Activated CD4-positive, alpha-beta memory T cell treated with anti-CD3 and anti-CD28 coated beads for 36 hours (primary cell): ENCODE measurements at regions not wholly inside any gene's neighbourhood (a gene's known extent, or its start where the extent isn't known, plus 50 kb on each side); places are given as distances from the start of the nearest gene placed in this dataset.

Experiments used
- CTCF ChIA-PET: fragments of 350-600 bp; sonication (Branson Sonifier 250); formaldehyde crosslinking; loops from one replicate; lab custom pipeline; 2021; ENCODE audit warnings: antibody characterized with exemption, inconsistent platforms; lab: Charles Lee
- POLR2A ChIA-PET: fragments of 350-600 bp; sonication (Branson Sonifier 250); formaldehyde crosslinking; loops from one replicate; lab custom pipeline; 2021; ENCODE audit warnings: antibody characterized with exemption; lab: Charles Lee
- DNase-seq: peaks from one replicate; pipeline ENCODE4 v3.0.0-alpha.2; 2020
- H3K27ac Mint-ChIP-seq: one replicate; pipeline ENCODE4 v1.8.0; 2021; ENCODE audit warnings: mixed read lengths
- H3K27me3 Mint-ChIP-seq: one replicate; pipeline ENCODE4 v1.8.0; 2021; ENCODE audit warnings: mixed read lengths
- H3K36me3 Mint-ChIP-seq: one replicate; pipeline ENCODE4 v1.8.0; 2021; ENCODE audit warnings: mixed read lengths
- H3K4me1 Mint-ChIP-seq: one replicate; pipeline ENCODE4 v1.8.0; 2021; ENCODE audit warnings: low read depth, mixed read lengths
- H3K4me3 Mint-ChIP-seq: one replicate; pipeline ENCODE4 v1.8.0; 2021; ENCODE audit warnings: mild to moderate bottlenecking, mixed read lengths
- H3K9me3 Mint-ChIP-seq: one replicate; pipeline ENCODE4 v1.8.0; 2021; ENCODE audit warnings: mixed read lengths
- intact Hi-C: fragments of 100-400 bp; cut with micrococcal nuclease; formaldehyde crosslinking; loops from one replicate; pipeline ENCODE4 v1.15.1; 2023

DNA sequence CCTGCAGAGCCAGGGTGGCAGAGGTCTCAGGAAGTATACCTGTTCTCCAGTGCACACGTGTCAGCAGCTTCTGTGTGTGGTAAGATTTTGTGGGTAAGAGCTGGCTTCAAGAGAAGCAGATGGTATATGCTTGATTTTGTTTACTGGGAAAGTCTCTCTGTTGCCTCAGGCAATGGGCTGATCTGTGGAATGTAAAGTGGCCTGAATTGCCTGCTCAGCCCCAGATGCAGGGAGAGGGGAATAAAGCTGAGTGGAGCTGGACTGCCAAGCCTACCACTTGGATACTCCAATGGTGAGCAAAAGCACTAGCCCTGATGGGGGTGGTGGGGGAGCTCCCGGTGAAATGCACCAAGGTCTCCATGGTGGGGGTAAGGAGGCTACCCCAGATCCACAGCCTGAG, 156.1 kb downstream of the WDR11 start:
- intact Hi-C loops: no loop called here
- Mint-ChIP-seq H3K27ac (no peak overlapping the region), H3K27me3 (peaks cover 2% of the 10 kb centered on the region), H3K36me3 (peaks cover 2% of the 10 kb centered on the region), H3K4me1 (no peaks in the 10 kb centered on the region), H3K9me3 (peaks cover 35% of the 10 kb centered on the region), H3K4me3 (no peak overlapping the region)
- ChIA-PET CTCF (interaction anchor here (1.2 kb wide), 1 partner anchor 11 kb away, joined by 3 read pairs; no protein-coding TSS in a partner anchor), POLR2A (no interaction called here)
- DNase-seq: no peak

- intact Hi-C loops: no loop called here
- no peak for DNase-seq
- CTCF ChIA-PET: no interaction called here
- H3K27ac Mint-ChIP-seq: no peak overlapping the region
- POLR2A ChIA-PET: no interaction called here
- peaks cover 2% of the 10 kb centered on the region for H3K27me3 Mint-ChIP-seq
- peaks cover 10% of the 10 kb centered on the region for H3K9me3 Mint-ChIP-seq
- no peaks in the 10 kb centered on the region for H3K4me1 Mint-ChIP-seq
- H3K4me3 Mint-ChIP-seq: no peak overlapping the region
- no peaks in the 10 kb centered on the region for H3K36me3 Mint-ChIP-seq
Observed at GRCh38 chr10:121015916-121016315, 164.8 kb downstream of the WDR11 start.

- Mint-ChIP-seq H3K4me3 (no peak overlapping the region), H3K9me3 (peaks cover 2% of the 10 kb centered on the region), H3K4me1 (no peaks in the 10 kb centered on the region), H3K27ac (no peak overlapping the region), H3K27me3 (peaks cover 2% of the 10 kb centered on the region), H3K36me3 (no peaks in the 10 kb centered on the region)
- intact Hi-C loops: no loop called here
- ChIA-PET CTCF (no interaction called here), POLR2A (no interaction called here)
- DNase-seq: no peak
Observed at GRCh38 chr10:121024905-121025584, 173.9 kb downstream of the WDR11 start.

- peaks cover under 1% of the 10 kb centered on the region for H3K9me3 Mint-ChIP-seq
- H3K36me3 Mint-ChIP-seq: no peaks in the 10 kb centered on the region
- H3K4me3 Mint-ChIP-seq: no peak overlapping the region
- no peak for DNase-seq
- H3K27me3 Mint-ChIP-seq: peaks cover 2% of the 10 kb centered on the region
- POLR2A ChIA-PET: no interaction called here
- H3K27ac Mint-ChIP-seq: no peak overlapping the region
- CTCF ChIA-PET: no interaction called here
- intact Hi-C loops: no loop called here
- no peaks in the 10 kb centered on the region for H3K4me1 Mint-ChIP-seq
Observed at GRCh38 chr10:121025731-121026130, 174.6 kb downstream of the WDR11 start.

- CTCF ChIA-PET: no interaction called here
- no peak overlapping the region for H3K4me3 Mint-ChIP-seq
- H3K4me1 Mint-ChIP-seq: no peaks in the 10 kb centered on the region
- no peaks in the 10 kb centered on the region for H3K36me3 Mint-ChIP-seq
- no peak for DNase-seq
- POLR2A ChIA-PET: no interaction called here
- intact Hi-C loops: no loop called here
- no peak overlapping the region for H3K27ac Mint-ChIP-seq
- H3K9me3 Mint-ChIP-seq: no peaks in the 10 kb centered on the region
- H3K27me3 Mint-ChIP-seq: peaks cover 2% of the 10 kb centered on the region
Observed at GRCh38 chr10:121027371-121027770, 176.2 kb downstream of the WDR11 start.

- intact Hi-C loops: no loop called here
- no peaks in the 10 kb centered on the region for H3K27me3 Mint-ChIP-seq
- H3K27ac Mint-ChIP-seq: no peak overlapping the region
- H3K4me1 Mint-ChIP-seq: no peaks in the 10 kb centered on the region
- H3K9me3 Mint-ChIP-seq: no peaks in the 10 kb centered on the region
- POLR2A ChIA-PET: no interaction called here
- CTCF ChIA-PET: no interaction called here
- no peaks in the 10 kb centered on the region for H3K36me3 Mint-ChIP-seq
- DNase-seq: no peak
- H3K4me3 Mint-ChIP-seq: no peak overlapping the region
Observed at GRCh38 chr10:121032460-121032859, 181.3 kb downstream of the WDR11 start.

- Mint-ChIP-seq H3K27ac (no peak overlapping the region), H3K4me3 (no peak overlapping the region), H3K36me3 (no peaks in the 10 kb centered on the region), H3K27me3 (peaks cover 3% of the 10 kb centered on the region), H3K4me1 (no peaks in the 10 kb centered on the region), H3K9me3 (no peaks in the 10 kb centered on the region)
- DNase-seq: no peak
- intact Hi-C loops: no loop called here
- ChIA-PET CTCF (no interaction called here), POLR2A (interaction anchor here (1.2 kb wide), 1 partner anchor 11 kb away, joined by 3 read pairs; no protein-coding TSS in a partner anchor)
Observed at GRCh38 chr10:121033366-121033765, 182.2 kb downstream of the WDR11 start.

DNA sequence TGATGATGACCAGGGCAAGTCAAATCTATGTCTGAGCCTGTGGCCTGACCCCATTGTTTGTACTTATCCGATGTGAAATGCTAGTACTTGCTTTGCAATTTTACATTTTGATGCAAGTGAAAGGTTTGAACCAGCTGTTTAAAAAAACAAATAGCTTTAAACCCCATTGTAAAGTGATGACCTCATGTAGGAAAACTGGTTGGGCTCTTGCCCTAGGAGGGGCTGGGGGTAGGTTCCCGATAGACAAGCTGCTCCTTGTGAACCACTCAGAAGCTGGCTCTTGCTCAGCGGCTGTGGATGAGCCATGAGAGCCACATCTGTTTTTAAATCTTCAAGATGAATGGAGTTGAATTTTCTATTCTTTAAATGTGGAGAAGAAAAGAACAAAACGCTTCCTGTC, 185.3 kb downstream of the WDR11 start:
- Mint-ChIP-seq H3K9me3 (no peaks in the 10 kb centered on the region), H3K4me1 (no peaks in the 10 kb centered on the region), H3K27ac (no peak overlapping the region), H3K4me3 (no peak overlapping the region), H3K36me3 (no peaks in the 10 kb centered on the region), H3K27me3 (peaks cover 3% of the 10 kb centered on the region)
- no peak for DNase-seq
- ChIA-PET CTCF (interaction anchor here (0.7 kb wide), 1 partner anchor 26 kb away, joined by 3 read pairs; no protein-coding TSS in a partner anchor), POLR2A (no interaction called here)
- intact Hi-C loops: no loop called here

- Mint-ChIP-seq H3K4me3 (no peak overlapping the region), H3K27me3 (peaks cover 5% of the 10 kb centered on the region), H3K9me3 (no peaks in the 10 kb centered on the region), H3K4me1 (no peaks in the 10 kb centered on the region), H3K27ac (no peak overlapping the region), H3K36me3 (no peaks in the 10 kb centered on the region)
- ChIA-PET CTCF (no interaction called here), POLR2A (no interaction called here)
- no peak for DNase-seq
- intact Hi-C loops: no loop called here
Observed at GRCh38 chr10:121041499-121041898, 190.3 kb downstream of the WDR11 start.

DNA sequence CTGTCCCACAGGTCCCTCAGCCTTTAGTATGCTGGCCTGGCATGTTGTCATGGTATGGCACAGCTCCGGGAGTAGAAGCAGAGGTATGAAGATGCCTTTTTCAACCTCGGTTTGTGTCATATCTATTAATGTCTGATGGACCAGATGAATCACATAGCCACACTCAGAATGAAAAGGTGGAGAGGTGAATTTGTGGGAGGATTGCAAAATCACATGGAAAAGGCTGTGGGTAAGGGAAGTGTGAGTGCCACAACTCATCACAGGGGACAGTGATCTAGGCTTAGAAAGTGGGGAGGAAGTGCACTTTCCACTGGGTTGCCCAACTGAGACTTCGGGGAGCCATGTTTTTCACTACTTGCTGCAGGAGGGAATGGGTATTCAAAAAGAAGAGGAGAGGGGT, 190.7 kb downstream of the WDR11 start:
- CTCF ChIA-PET: no interaction called here
- Mint-ChIP-seq H3K36me3 (no peaks in the 10 kb centered on the region), H3K9me3 (no peaks in the 10 kb centered on the region), H3K27me3 (peaks cover 5% of the 10 kb centered on the region), H3K4me3 (no peak overlapping the region), H3K27ac (no peak overlapping the region), H3K4me1 (no peaks in the 10 kb centered on the region)
- intact Hi-C loops: no loop called here
- POLR2A ChIA-PET: no interaction called here
- DNase-seq: no peak

DNA sequence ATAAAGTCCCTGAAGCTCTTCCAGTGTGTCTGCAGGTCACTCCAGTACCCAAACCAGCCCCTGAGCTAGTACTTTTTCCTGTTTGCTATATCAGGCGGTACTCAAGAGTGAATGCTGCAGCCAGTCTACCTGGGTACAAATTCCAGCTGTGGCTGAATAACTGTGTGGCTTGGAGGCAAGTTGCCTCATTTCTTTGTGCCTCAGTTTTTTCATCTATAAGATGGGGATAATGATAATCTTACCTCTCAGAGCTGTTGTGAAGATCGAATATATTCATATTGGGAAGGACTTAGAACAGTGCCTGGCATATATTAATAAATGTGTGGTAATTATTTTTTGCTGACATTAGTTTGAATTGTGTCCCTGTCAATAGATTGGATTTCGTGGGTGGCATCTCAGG, 191.2 kb downstream of the WDR11 start:
- CTCF ChIA-PET: no interaction called here
- Mint-ChIP-seq H3K4me1 (no peaks in the 10 kb centered on the region), H3K4me3 (no peak overlapping the region), H3K9me3 (no peaks in the 10 kb centered on the region), H3K27me3 (peaks cover 5% of the 10 kb centered on the region), H3K27ac (no peak overlapping the region), H3K36me3 (no peaks in the 10 kb centered on the region)
- intact Hi-C loops: no loop called here
- DNase-seq: no peak
- POLR2A ChIA-PET: no interaction called here

GRCh38 chr10:121043124-121043849, 192.1 kb downstream of the WDR11 start:
- no peak overlapping the region for H3K4me3 Mint-ChIP-seq
- H3K9me3 Mint-ChIP-seq: no peaks in the 10 kb centered on the region
- H3K27ac Mint-ChIP-seq: no peak overlapping the region
- no peaks in the 10 kb centered on the region for H3K36me3 Mint-ChIP-seq
- DNase-seq: no peak
- H3K4me1 Mint-ChIP-seq: no peaks in the 10 kb centered on the region
- POLR2A ChIA-PET: no interaction called here
- CTCF ChIA-PET: no interaction called here
- intact Hi-C loops: no loop called here
- peaks cover 3% of the 10 kb centered on the region for H3K27me3 Mint-ChIP-seq

DNA sequence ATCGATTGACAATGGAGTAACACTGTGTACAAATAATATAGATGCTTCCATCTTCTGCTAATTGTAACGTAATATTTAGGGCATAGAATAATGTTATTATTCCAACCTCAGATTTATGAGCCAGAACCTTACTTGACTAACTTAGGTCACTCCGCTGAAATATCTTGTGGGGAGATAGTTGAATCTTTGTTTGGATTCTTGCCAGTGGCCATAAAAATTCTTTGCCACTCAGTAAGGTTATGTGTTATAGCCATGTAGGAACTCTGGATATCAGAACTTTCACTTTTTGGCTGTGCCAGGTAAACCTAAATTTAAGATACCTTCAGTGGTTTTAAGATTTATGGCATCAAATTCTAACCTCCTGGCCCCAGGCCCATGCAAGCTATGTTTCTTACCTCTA, 197.6 kb downstream of the WDR11 start:
- no peak for DNase-seq
- peaks cover 2% of the 10 kb centered on the region for H3K9me3 Mint-ChIP-seq
- ChIA-PET CTCF (no interaction called here), POLR2A (no interaction called here)
- intact Hi-C loops: no loop called here
- H3K4me3 Mint-ChIP-seq: no peak overlapping the region
- no peaks in the 10 kb centered on the region for H3K36me3 Mint-ChIP-seq
- H3K4me1 Mint-ChIP-seq: no peaks in the 10 kb centered on the region
- no peaks in the 10 kb centered on the region for H3K27me3 Mint-ChIP-seq
- no peak overlapping the region for H3K27ac Mint-ChIP-seq
